ENCODE measurements at regions not wholly inside any gene's neighbourhood (a gene's known extent, or its start where the extent isn't known, plus 50 kb on each side); places are given as distances from the start of the nearest gene placed in this dataset.

- TF ChIP-seq EZH2 (IDR thresholded peaks at IDR 0.05; ENCODE audit: insufficient read depth, poor library complexity, severe bottlenecking) (no peak), EZH2phosphoT487 (IDR thresholded peaks at IDR 0.05; ENCODE audit: insufficient read depth, low read depth) (no peak)
- Histone ChIP-seq H3K9me3 (ENCODE audit: low read depth) (no peaks in the 10 kb centered on the region), H3K9me2 (ENCODE audit: insufficient read depth) (no peaks in the 10 kb centered on the region), H3K27me3 (replicated peaks; ENCODE audit: insufficient read depth) (no peaks in the 10 kb centered on the region), H3K9ac (no peak overlapping the region), H3K4me2 (ENCODE audit: unreplicated experiment) (no peak overlapping the region), H3K36me3 (ENCODE audit: low read depth) (no peaks in the 10 kb centered on the region), H3K4me1 (ENCODE audit: insufficient read depth) (no peaks in the 10 kb centered on the region), H3K79me2 (ENCODE audit: insufficient read depth) (no peaks in the 10 kb centered on the region), H2AFZ (no peak overlapping the region), H3F3A (ENCODE audit: insufficient read depth) (no peaks in the 10 kb centered on the region), H3K27ac (no peak overlapping the region), H3K4me3 (no peak overlapping the region), H4K20me1 (ENCODE audit: insufficient read depth) (no peaks in the 10 kb centered on the region)
- in situ Hi-C loops (cut with MboI), result no loop called here
- WGBS, 2 experiments (ENCODE audit: low coverage in 1 of 2, low lambda C conversion rate in 2 of 2, missing lambda C conversion rate in 2 of 2), result 11 to 12% methylated on average over 1 of the region's 1 CpG
- DNase-seq, result no peak
Measured at GRCh38 chr13:68745502-68745901, 1362.1 kb upstream of the ATXN8OS start.

DNA sequence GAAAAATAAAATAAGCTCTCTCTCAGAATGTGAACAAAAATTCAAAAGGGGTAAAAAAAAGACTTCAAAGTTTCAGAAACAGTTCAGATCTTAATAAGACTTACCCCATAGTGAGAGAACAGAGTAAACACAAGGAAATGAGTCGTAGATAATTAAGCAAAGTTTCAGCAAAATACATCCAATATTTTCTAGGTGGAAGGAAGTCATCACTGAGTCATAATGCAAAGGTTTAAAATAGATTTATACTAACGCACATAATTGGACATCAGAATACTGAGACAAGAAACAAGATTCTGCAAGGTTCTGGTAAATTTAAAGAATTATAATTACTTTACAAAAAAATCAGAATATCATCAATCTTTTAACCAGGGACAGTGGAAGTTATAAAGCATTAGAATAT is 1370.7 kb upstream of the ATXN8OS start:
- no peaks in the 10 kb centered on the region for H3K9me3 ChIP-seq (ENCODE audit: low read depth)
- H3K27me3 ChIP-seq (replicated peaks; ENCODE audit: insufficient read depth), result no peaks in the 10 kb centered on the region
- H3K9me2 ChIP-seq (ENCODE audit: insufficient read depth), result no peaks in the 10 kb centered on the region
- TF ChIP-seq EZH2phosphoT487 (IDR thresholded peaks at IDR 0.05; ENCODE audit: insufficient read depth, low read depth) (no peak), EZH2 (IDR thresholded peaks at IDR 0.05; ENCODE audit: insufficient read depth, poor library complexity, severe bottlenecking) (no peak)
- H3K79me2 ChIP-seq (ENCODE audit: insufficient read depth), result no peaks in the 10 kb centered on the region
- H3F3A ChIP-seq (ENCODE audit: insufficient read depth), result no peaks in the 10 kb centered on the region
- 14 to 21% methylated on average over 2 of the region's 2 CpGs for WGBS, 2 experiments (ENCODE audit: low coverage in 1 of 2, low lambda C conversion rate in 2 of 2, missing lambda C conversion rate in 2 of 2)
- H4K20me1 ChIP-seq (ENCODE audit: insufficient read depth), result no peaks in the 10 kb centered on the region
- no peak overlapping the region for H3K4me2 ChIP-seq (ENCODE audit: unreplicated experiment)
- no peak for DNase-seq
- H3K4me1 ChIP-seq (ENCODE audit: insufficient read depth), result no peaks in the 10 kb centered on the region
- no peak overlapping the region for H2AFZ ChIP-seq
- H3K36me3 ChIP-seq (ENCODE audit: low read depth), result no peaks in the 10 kb centered on the region
- no peak overlapping the region for H3K27ac ChIP-seq
- H3K9ac ChIP-seq, result no peak overlapping the region
- H3K4me3 ChIP-seq, result no peak overlapping the region
- in situ Hi-C loops (cut with MboI), result no loop called here

- H3K4me3 ChIP-seq, result no peak overlapping the region
- no peaks in the 10 kb centered on the region for H4K20me1 ChIP-seq (ENCODE audit: insufficient read depth)
- no peaks in the 10 kb centered on the region for H3K79me2 ChIP-seq (ENCODE audit: insufficient read depth)
- H3K4me1 ChIP-seq (ENCODE audit: insufficient read depth), result no peaks in the 10 kb centered on the region
- no peak overlapping the region for H2AFZ ChIP-seq
- H3K4me2 ChIP-seq (ENCODE audit: unreplicated experiment), result no peak overlapping the region
- no peaks in the 10 kb centered on the region for H3K9me2 ChIP-seq (ENCODE audit: insufficient read depth)
- WGBS, 2 experiments (ENCODE audit: low coverage in 1 of 2, low lambda C conversion rate in 2 of 2, missing lambda C conversion rate in 2 of 2), result 9 to 15% methylated on average over 4 of the region's 4 CpGs
- in situ Hi-C loops (cut with MboI), result no loop called here
- H3K9me3 ChIP-seq (ENCODE audit: low read depth), result peaks cover 5% of the 10 kb centered on the region
- H3K27ac ChIP-seq, result no peak overlapping the region
- H3F3A ChIP-seq (ENCODE audit: insufficient read depth), result no peaks in the 10 kb centered on the region
- no peak for DNase-seq
- TF ChIP-seq EZH2 (IDR thresholded peaks at IDR 0.05; ENCODE audit: insufficient read depth, poor library complexity, severe bottlenecking) (no peak), EZH2phosphoT487 (IDR thresholded peaks at IDR 0.05; ENCODE audit: insufficient read depth, low read depth) (no peak)
- no peaks in the 10 kb centered on the region for H3K36me3 ChIP-seq (ENCODE audit: low read depth)
- no peak overlapping the region for H3K9ac ChIP-seq
- no peaks in the 10 kb centered on the region for H3K27me3 ChIP-seq (replicated peaks; ENCODE audit: insufficient read depth)
Measured at GRCh38 chr13:68727798-68728197, 1379.8 kb upstream of the ATXN8OS start.

GRCh38 chr13:68727165-68727564 is 1380.5 kb upstream of the ATXN8OS start:
- peaks cover 5% of the 10 kb centered on the region for H3K9me3 ChIP-seq (ENCODE audit: low read depth)
- no peaks in the 10 kb centered on the region for H3K79me2 ChIP-seq (ENCODE audit: insufficient read depth)
- H3K4me2 ChIP-seq (ENCODE audit: unreplicated experiment), result no peak overlapping the region
- in situ Hi-C loops (cut with MboI), result no loop called here
- H3K9me2 ChIP-seq (ENCODE audit: insufficient read depth), result no peaks in the 10 kb centered on the region
- H4K20me1 ChIP-seq (ENCODE audit: insufficient read depth), result no peaks in the 10 kb centered on the region
- no peak for TF ChIP-seq EZH2 (IDR thresholded peaks at IDR 0.05; ENCODE audit: insufficient read depth, poor library complexity, severe bottlenecking)
- TF ChIP-seq EZH2phosphoT487 (IDR thresholded peaks at IDR 0.05; ENCODE audit: insufficient read depth, low read depth), result no peak
- no peaks in the 10 kb centered on the region for H3K27me3 ChIP-seq (replicated peaks; ENCODE audit: insufficient read depth)
- no peaks in the 10 kb centered on the region for H3K4me1 ChIP-seq (ENCODE audit: insufficient read depth)
- no peak overlapping the region for H2AFZ ChIP-seq
- H3K36me3 ChIP-seq (ENCODE audit: low read depth), result no peaks in the 10 kb centered on the region
- 38 to 64% methylated on average over 1 of the region's 1 CpG for WGBS, 2 experiments (ENCODE audit: low coverage in 1 of 2, low lambda C conversion rate in 2 of 2, missing lambda C conversion rate in 2 of 2)
- no peak overlapping the region for H3K9ac ChIP-seq
- no peaks in the 10 kb centered on the region for H3F3A ChIP-seq (ENCODE audit: insufficient read depth)
- DNase-seq, result no peak
- H3K4me3 ChIP-seq, result no peak overlapping the region
- no peak overlapping the region for H3K27ac ChIP-seq

GRCh38 chr13:68719815-68720214 is 1387.8 kb upstream of the ATXN8OS start:
- Histone ChIP-seq H4K20me1 (ENCODE audit: insufficient read depth) (no peaks in the 10 kb centered on the region), H3K27me3 (replicated peaks; ENCODE audit: insufficient read depth) (no peaks in the 10 kb centered on the region), H3K79me2 (ENCODE audit: insufficient read depth) (no peaks in the 10 kb centered on the region), H3K9ac (no peak overlapping the region), H3K9me3 (ENCODE audit: low read depth) (no peaks in the 10 kb centered on the region), H3K27ac (no peak overlapping the region), H3K4me2 (ENCODE audit: unreplicated experiment) (no peak overlapping the region), H3K36me3 (ENCODE audit: low read depth) (no peaks in the 10 kb centered on the region), H3K9me2 (ENCODE audit: insufficient read depth) (no peaks in the 10 kb centered on the region), H3F3A (ENCODE audit: insufficient read depth) (no peaks in the 10 kb centered on the region), H3K4me3 (no peak overlapping the region), H2AFZ (no peak overlapping the region), H3K4me1 (ENCODE audit: insufficient read depth) (no peaks in the 10 kb centered on the region)
- in situ Hi-C loops (cut with MboI), result no loop called here
- no peak for DNase-seq
- TF ChIP-seq EZH2 (IDR thresholded peaks at IDR 0.05; ENCODE audit: insufficient read depth, poor library complexity, severe bottlenecking) (no peak), EZH2phosphoT487 (IDR thresholded peaks at IDR 0.05; ENCODE audit: insufficient read depth, low read depth) (no peak)
- WGBS, 2 experiments (ENCODE audit: low coverage in 1 of 2, low lambda C conversion rate in 2 of 2, missing lambda C conversion rate in 2 of 2), result 38 to 48% methylated on average over 3 of the region's 3 CpGs

Measured in GM23248 (cell line).